Endothelial cell of umbilical vein (primary cell): ENCODE measurements at regions not wholly inside any gene's neighbourhood (a gene's known extent, or its start where the extent isn't known, plus 50 kb on each side); places are given as distances from the start of the nearest gene placed in this dataset.

Experiments used
- BruUV-seq: library from RNA; stranded (reverse); fragments of 400-500 nt; replicated peaks from 2 replicates; lab custom pipeline; 2021; lab: Mats Ljungman, UMichigan
- CTCF ChIA-PET: fragments of 300-600, 350-600 bp; sonication (Branson Sonifier 250); formaldehyde crosslinking; loops from one replicate; lab custom pipeline; 2021; ENCODE audit warnings: antibody characterized with exemption, inconsistent platforms; lab: Charles Lee
- POLR2A ChIA-PET: fragments of 300-600, 350-600 bp; sonication (Branson Sonifier 250); formaldehyde crosslinking; loops from one replicate; lab custom pipeline; 2021; ENCODE audit warnings: antibody characterized with exemption, inconsistent platforms; lab: Charles Lee
- DNase-seq: peaks from one replicate; pipeline ENCODE4 v3.0.0-alpha.2; 2011; ENCODE audit warnings: low read depth, low spot score
- FAIRE-seq: peaks from 2 replicates; lab custom pipeline; 2011; peaks lifted over from hg19 to GRCh38; lab: Jason Lieb, UNC
- H2AFZ ChIP-seq: 2 replicates; pipeline ENCODE4 v1.6.0; 2012; ENCODE audit warnings: low read depth, low read length, control low read depth, inconsistent platforms
- H3K27ac ChIP-seq: 2 replicates; pipeline ENCODE4 v1.5.1; 2011; ENCODE audit warnings: low read depth, mild to moderate bottlenecking, control low read depth, low read length, moderate library complexity; ENCODE audit not compliant: insufficient read depth
- H3K27me3 ChIP-seq, 2 experiments: 2 replicates each; pipeline versions ENCODE4 v1.6.0 to v1.6.1; 2011; ENCODE audit warnings: low read length in 2 of 2, mixed read lengths in 1 of 2; ENCODE audit not compliant: control insufficient read depth in 2 of 2, insufficient read depth in 2 of 2
- H3K36me3 ChIP-seq, 2 experiments: 2 replicates in 1 of 2; 3 replicates in 1 of 2; pipeline ENCODE4 v1.5.1; 2011; ENCODE audit warnings: low read length in 2 of 2, mild to moderate bottlenecking in 1 of 2, moderate library complexity in 1 of 2; ENCODE audit not compliant: control insufficient read depth in 2 of 2, insufficient read depth in 2 of 2; ENCODE audit errors: extremely low read depth in 1 of 2
- H3K4me1 ChIP-seq: 3 replicates; pipeline ENCODE4 v1.5.1; 2011; ENCODE audit warnings: mild to moderate bottlenecking, low read length; ENCODE audit not compliant: control insufficient read depth, insufficient read depth; ENCODE audit errors: extremely low read depth
- H3K4me2 ChIP-seq: 2 replicates; pipeline ENCODE4 v1.6.1; 2011; ENCODE audit warnings: low read length, control low read depth, mixed read lengths; ENCODE audit not compliant: insufficient read depth
- H3K4me3 ChIP-seq, 3 experiments: fragments of 200-600 bp in 1 of 3; sonication (generic), shearing (Covaris generic) in 1 of 3; replicated peaks in 1 of 3; 2 replicates each; pipeline ENCODE4 v1.5.1; 2011 to 2016; ENCODE audit warnings: control low read depth in 3 of 3, low read length in 3 of 3, mild to moderate bottlenecking in 2 of 3, inconsistent platforms in 1 of 3, low read depth in 1 of 3, moderate library complexity in 1 of 3; ENCODE audit not compliant: insufficient read depth in 1 of 3
- H3K79me2 ChIP-seq: 2 replicates; pipeline ENCODE4 v1.6.0; 2012; ENCODE audit warnings: low read length, inconsistent platforms; ENCODE audit not compliant: control insufficient read depth, insufficient read depth
- H3K9ac ChIP-seq: replicated peaks from 2 replicates; pipeline ENCODE3; 2011; ENCODE audit warnings: low read length, control low read depth; ENCODE audit not compliant: insufficient read depth; ENCODE audit errors: extremely low read depth
- H3K9me1 ChIP-seq: replicated peaks from 3 replicates; pipeline ENCODE4 v1.6.0; 2011; ENCODE audit warnings: mild to moderate bottlenecking, low read length; ENCODE audit not compliant: control insufficient read depth, insufficient read depth; ENCODE audit errors: extremely low read depth
- H3K9me3 ChIP-seq: replicated peaks from 2 replicates; pipeline ENCODE4 v1.5.1; 2012; ENCODE audit warnings: low read length, inconsistent platforms; ENCODE audit not compliant: control insufficient read depth, insufficient read depth
- H4K20me1 ChIP-seq: replicated peaks from 2 replicates; pipeline ENCODE3; 2011; ENCODE audit warnings: mild to moderate bottlenecking, low read length; ENCODE audit not compliant: control insufficient read depth, insufficient read depth; ENCODE audit errors: extremely low read depth
- CTCF ChIP-seq, 2 donors: IDR thresholded peaks; 1 replicate in 1 of 2; 2 replicates in 1 of 2; pipeline ENCODE4 v1.5.1; 2011; ENCODE audit warnings: low read length in 2 of 2, mild to moderate bottlenecking in 2 of 2, moderate library complexity in 2 of 2, control low read depth in 1 of 2, inconsistent platforms in 1 of 2, low read depth in 1 of 2; ENCODE audit not compliant: insufficient read depth in 1 of 2; ENCODE audit errors: extremely low read depth in 1 of 2
- EZH2 ChIP-seq: IDR thresholded peaks from 2 replicates; pipeline ENCODE4 v1.6.1; 2012; ENCODE audit warnings: borderline replicate concordance, low read depth, mild to moderate bottlenecking, moderate library complexity, low read length, inconsistent platforms; ENCODE audit not compliant: severe bottlenecking
- FOS ChIP-seq: IDR thresholded peaks from 2 replicates; pipeline ENCODE4 v1.6.1; 2011; ENCODE audit warnings: mild to moderate bottlenecking, low read length, moderate library complexity, borderline replicate concordance; ENCODE audit not compliant: insufficient read depth
- GATA2 ChIP-seq: IDR thresholded peaks from 2 replicates; pipeline ENCODE4 v1.7.0; 2011; ENCODE audit warnings: low read depth, mild to moderate bottlenecking, moderate library complexity, mixed read lengths, low read length; ENCODE audit not compliant: insufficient read length, insufficient read depth
- JUN ChIP-seq: IDR thresholded peaks from 2 replicates; pipeline ENCODE4 v1.6.1; 2011; ENCODE audit warnings: borderline replicate concordance, low read depth; ENCODE audit not compliant: insufficient read length, insufficient read depth
- MAX ChIP-seq: IDR thresholded peaks from 2 replicates; pipeline ENCODE4 v1.6.1; 2011; ENCODE audit not compliant: insufficient read depth, insufficient read length
- MYC ChIP-seq: IDR thresholded peaks from one replicate; pipeline ENCODE4 v1.6.1; 2011; ENCODE audit warnings: mild to moderate bottlenecking, low read depth, low read length
- POLR2A ChIP-seq: IDR thresholded peaks from 2 replicates; pipeline ENCODE4 v1.6.1; 2012; ENCODE audit warnings: low read depth, mild to moderate bottlenecking, control low read depth, low read length
- POLR2AphosphoS5 ChIP-seq: IDR thresholded peaks from 2 replicates; pipeline ENCODE4 v1.6.1; 2012; ENCODE audit warnings: low read depth, mild to moderate bottlenecking, control low read depth, low read length, moderate library complexity; ENCODE audit not compliant: insufficient read depth
- dilution Hi-C: fragments of 300-500 bp; cut with MboI; formaldehyde crosslinking; loops from one replicate; pipeline ENCODE4 v1.15.0; 2019; ENCODE audit warnings: low sequenced_read_pairs; ENCODE audit not compliant: extremely low pct_ligation_motif_present
- intact Hi-C: fragments of 100-400 bp; cut with micrococcal nuclease; formaldehyde crosslinking; loops from one replicate; pipeline ENCODE4 v1.10.0; 2022

- H3K9ac ChIP-seq = no peak overlapping the region
- no peak overlapping the region for H3K4me2 ChIP-seq
- DNase-seq (no peak), FAIRE-seq (no peak)
- H3K4me1 ChIP-seq = no peaks in the 10 kb centered on the region
- POLR2A ChIA-PET = no interaction called here
- intact Hi-C loops = no loop called here
- no peaks in the 10 kb centered on the region for H4K20me1 ChIP-seq
- no peaks in the 10 kb centered on the region for H3K36me3 ChIP-seq
- H3K4me3 ChIP-seq = no peak overlapping the region
- CTCF ChIA-PET = no interaction called here
- H3K27me3 ChIP-seq = no peaks in the 10 kb centered on the region
- H2AFZ ChIP-seq = no peak overlapping the region
- BruUV-seq = no TSS peak
- TF ChIP-seq EZH2 (no peak), FOS (no peak), POLR2AphosphoS5 (no peak), POLR2A (no peak), CTCF (IDR thresholded peaks at IDR 0.05; ENCODE audit: extremely low read depth in 1 of 2, insufficient read depth in 1 of 2, low read depth in 1 of 2, low read length in 2 of 2) (no peak), GATA2 (no peak), MAX (no peak), MYC (no peak), JUN (no peak)
- peaks cover 4% of the 10 kb centered on the region for H3K9me3 ChIP-seq
- dilution Hi-C loops = no loop called here
- H3K79me2 ChIP-seq = no peaks in the 10 kb centered on the region
- no peak overlapping the region for H3K27ac ChIP-seq
- H3K9me1 ChIP-seq = no peaks in the 10 kb centered on the region
Measured at GRCh38 chr6:1118287-1118647, 193.6 kb upstream of the FOXQ1 start.
